SK-N-SH (cell line): ENCODE measurements at regions not wholly inside any gene's neighbourhood (a gene's known extent, or its start where the extent isn't known, plus 50 kb on each side); places are given as distances from the start of the nearest gene placed in this dataset.

Experiments used
- CHD2 ChIP-seq: fragments of 150-350 bp; IDR thresholded peaks from 2 replicates; pipeline ENCODE4 v1.6.1; 2018; ENCODE audit warnings: low read length; ENCODE audit not compliant: partially characterized antibody
- EP300 ChIP-seq, 2 experiments: IDR thresholded peaks; 2 replicates each; pipeline versions ENCODE4 v1.4.0 to v1.6.1; 2012; ENCODE audit warnings: borderline replicate concordance in 1 of 2, low read depth in 1 of 2, low read length in 1 of 2
- EZH2phosphoT487 ChIP-seq: fragments of 200-600 bp; sonication (generic); IDR thresholded peaks from 2 replicates; pipeline ENCODE4 v1.6.1; 2017; ENCODE audit warnings: low read depth, mixed run types, mild to moderate bottlenecking, antibody characterized with exemption, moderate library complexity, borderline replicate concordance
- RAD21 ChIP-seq: IDR thresholded peaks from 2 replicates; pipeline ENCODE4 v1.6.1; 2012; ENCODE audit warnings: mild to moderate bottlenecking, low read length
- SMC3 ChIP-seq: IDR thresholded peaks from 2 replicates; pipeline ENCODE4 v1.6.1; 2012; ENCODE audit warnings: low read depth, low read length, improper control_type of control experiment
- YY1 ChIP-seq: IDR thresholded peaks from 2 replicates; pipeline ENCODE4 v1.4.0; 2012; ENCODE audit warnings: low read depth, mild to moderate bottlenecking
- TF ChIP-seq, protein P1 (sequence below): IDR thresholded peaks from 2 replicates; pipeline ENCODE4 v1.4.0; 2012; ENCODE audit warnings: low read depth
- TF ChIP-seq, protein P2 (sequence below): fragments of 200-600 bp; sonication (generic); IDR thresholded peaks from 2 replicates; pipeline ENCODE4 v1.6.1; 2017; ENCODE audit warnings: antibody characterized with exemption, mild to moderate bottlenecking, moderate library complexity
- TF ChIP-seq, protein P3 (sequence below): fragments of 150-350 bp; IDR thresholded peaks from 2 replicates; pipeline ENCODE4 v1.6.1; 2017; ENCODE audit warnings: antibody characterized with exemption, low read length, low read depth, borderline replicate concordance
- TF ChIP-seq, protein P4 (sequence below): IDR thresholded peaks from 2 replicates; pipeline ENCODE4 v1.4.0; 2012; ENCODE audit warnings: low read depth, borderline replicate concordance
- TF ChIP-seq, protein P5 (sequence below): fragments of 150-350 bp; IDR thresholded peaks from 2 replicates; pipeline ENCODE4 v1.6.1; 2016; ENCODE audit warnings: mild to moderate bottlenecking, low read depth, low read length

DNA sequence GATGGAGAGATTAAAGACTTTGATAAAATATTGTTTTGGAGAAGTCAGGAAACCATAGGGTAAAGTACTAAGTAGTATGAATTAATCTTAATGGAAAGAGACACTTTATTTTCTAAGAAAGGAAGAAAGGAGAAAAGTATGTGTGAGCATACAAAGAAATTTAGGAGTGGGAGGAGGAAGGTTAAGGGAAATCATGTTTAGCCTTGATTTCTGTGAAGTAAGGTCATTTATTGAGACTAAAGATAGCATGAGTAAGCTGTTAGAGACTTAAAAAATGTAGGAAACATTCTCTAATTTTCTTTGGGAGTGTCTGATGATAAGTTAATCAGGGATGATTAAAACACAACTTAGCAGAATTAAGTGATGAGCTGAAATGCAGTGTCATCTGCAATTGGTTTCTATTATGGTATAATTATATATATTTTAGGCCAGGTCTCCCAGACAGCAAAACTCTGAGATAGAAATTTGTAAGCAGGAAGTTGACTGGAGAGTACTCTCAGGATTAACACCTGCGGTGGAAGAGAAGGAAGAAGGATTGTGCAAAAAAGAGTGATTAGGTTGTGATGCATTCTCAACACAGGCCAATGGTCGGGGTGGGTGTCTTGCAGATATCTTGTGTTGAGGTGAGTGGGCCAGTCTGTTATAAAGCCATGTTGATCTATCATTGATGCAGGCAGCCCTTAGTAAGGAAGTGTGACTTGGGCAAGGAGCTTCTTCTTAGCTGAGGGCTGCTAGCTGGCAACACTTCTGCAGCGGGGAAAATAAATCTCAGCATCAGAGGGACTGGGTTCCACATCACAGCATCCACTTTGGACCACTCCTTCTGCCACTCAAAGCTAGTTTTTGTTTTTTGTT lies 256.2 kb downstream of the AEBP2 start:
- TF ChIP-seq EP300 (IDR thresholded peaks at IDR 0.05; ENCODE audit: borderline replicate concordance in 1 of 2, low read depth in 1 of 2, low read length in 1 of 2) (peak in 1 of 2 experiments; percentile 57; a peak in 2 of 4 replicates), EZH2phosphoT487 (no peak), RAD21 (no peak), SMC3 (no peak), YY1 (no peak), CHD2 (no peak)
- TF ChIP-seq, protein P1, sequence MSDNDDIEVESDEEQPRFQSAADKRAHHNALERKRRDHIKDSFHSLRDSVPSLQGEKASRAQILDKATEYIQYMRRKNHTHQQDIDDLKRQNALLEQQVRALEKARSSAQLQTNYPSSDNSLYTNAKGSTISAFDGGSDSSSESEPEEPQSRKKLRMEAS = no peak
- TF ChIP-seq, protein P2, sequence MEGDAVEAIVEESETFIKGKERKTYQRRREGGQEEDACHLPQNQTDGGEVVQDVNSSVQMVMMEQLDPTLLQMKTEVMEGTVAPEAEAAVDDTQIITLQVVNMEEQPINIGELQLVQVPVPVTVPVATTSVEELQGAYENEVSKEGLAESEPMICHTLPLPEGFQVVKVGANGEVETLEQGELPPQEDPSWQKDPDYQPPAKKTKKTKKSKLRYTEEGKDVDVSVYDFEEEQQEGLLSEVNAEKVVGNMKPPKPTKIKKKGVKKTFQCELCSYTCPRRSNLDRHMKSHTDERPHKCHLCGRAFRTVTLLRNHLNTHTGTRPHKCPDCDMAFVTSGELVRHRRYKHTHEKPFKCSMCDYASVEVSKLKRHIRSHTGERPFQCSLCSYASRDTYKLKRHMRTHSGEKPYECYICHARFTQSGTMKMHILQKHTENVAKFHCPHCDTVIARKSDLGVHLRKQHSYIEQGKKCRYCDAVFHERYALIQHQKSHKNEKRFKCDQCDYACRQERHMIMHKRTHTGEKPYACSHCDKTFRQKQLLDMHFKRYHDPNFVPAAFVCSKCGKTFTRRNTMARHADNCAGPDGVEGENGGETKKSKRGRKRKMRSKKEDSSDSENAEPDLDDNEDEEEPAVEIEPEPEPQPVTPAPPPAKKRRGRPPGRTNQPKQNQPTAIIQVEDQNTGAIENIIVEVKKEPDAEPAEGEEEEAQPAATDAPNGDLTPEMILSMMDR = no peak
- TF ChIP-seq, protein P3, sequence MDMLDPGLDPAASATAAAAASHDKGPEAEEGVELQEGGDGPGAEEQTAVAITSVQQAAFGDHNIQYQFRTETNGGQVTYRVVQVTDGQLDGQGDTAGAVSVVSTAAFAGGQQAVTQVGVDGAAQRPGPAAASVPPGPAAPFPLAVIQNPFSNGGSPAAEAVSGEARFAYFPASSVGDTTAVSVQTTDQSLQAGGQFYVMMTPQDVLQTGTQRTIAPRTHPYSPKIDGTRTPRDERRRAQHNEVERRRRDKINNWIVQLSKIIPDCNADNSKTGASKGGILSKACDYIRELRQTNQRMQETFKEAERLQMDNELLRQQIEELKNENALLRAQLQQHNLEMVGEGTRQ = no peak
- TF ChIP-seq, protein P4, sequence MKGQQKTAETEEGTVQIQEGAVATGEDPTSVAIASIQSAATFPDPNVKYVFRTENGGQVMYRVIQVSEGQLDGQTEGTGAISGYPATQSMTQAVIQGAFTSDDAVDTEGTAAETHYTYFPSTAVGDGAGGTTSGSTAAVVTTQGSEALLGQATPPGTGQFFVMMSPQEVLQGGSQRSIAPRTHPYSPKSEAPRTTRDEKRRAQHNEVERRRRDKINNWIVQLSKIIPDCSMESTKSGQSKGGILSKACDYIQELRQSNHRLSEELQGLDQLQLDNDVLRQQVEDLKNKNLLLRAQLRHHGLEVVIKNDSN = no peak
- TF ChIP-seq, protein P5, sequence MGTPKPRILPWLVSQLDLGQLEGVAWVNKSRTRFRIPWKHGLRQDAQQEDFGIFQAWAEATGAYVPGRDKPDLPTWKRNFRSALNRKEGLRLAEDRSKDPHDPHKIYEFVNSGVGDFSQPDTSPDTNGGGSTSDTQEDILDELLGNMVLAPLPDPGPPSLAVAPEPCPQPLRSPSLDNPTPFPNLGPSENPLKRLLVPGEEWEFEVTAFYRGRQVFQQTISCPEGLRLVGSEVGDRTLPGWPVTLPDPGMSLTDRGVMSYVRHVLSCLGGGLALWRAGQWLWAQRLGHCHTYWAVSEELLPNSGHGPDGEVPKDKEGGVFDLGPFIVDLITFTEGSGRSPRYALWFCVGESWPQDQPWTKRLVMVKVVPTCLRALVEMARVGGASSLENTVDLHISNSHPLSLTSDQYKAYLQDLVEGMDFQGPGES = no peak
